Activated T-cell treated with anti-CD3 and anti-CD28 coated beads, Interleukin-2, amount 50 U/mL, for 4 hours (primary cell): ENCODE measurements at regions not wholly inside any gene's neighbourhood (a gene's known extent, or its start where the extent isn't known, plus 50 kb on each side); places are given as distances from the start of the nearest gene placed in this dataset.

Experiments used
- ATAC-seq, 2 donors: fragments of 200-7000 bp; cut with Tn5 transposase; one replicate each; pipeline ENCODE4 v1.10.0; 2021
- DNase-seq: peaks from one replicate; pipeline ENCODE4 v3.0.0-alpha.2; 2020
- H3K27me3 Mint-ChIP-seq: one replicate; pipeline ENCODE4 v1.8.0; 2021; ENCODE audit warnings: low read depth, mixed read lengths
- H3K36me3 Mint-ChIP-seq: one replicate; pipeline ENCODE4 v1.8.0; 2022; ENCODE audit warnings: mixed read lengths; ENCODE audit not compliant: insufficient read depth
- H3K4me1 Mint-ChIP-seq: one replicate; pipeline ENCODE4 v1.8.0; 2021; ENCODE audit warnings: low read depth, mixed read lengths
- H3K4me3 Mint-ChIP-seq: one replicate; pipeline ENCODE4 v1.8.0; 2021; ENCODE audit warnings: mild to moderate bottlenecking, moderate library complexity, mixed read lengths
- H3K9me3 Mint-ChIP-seq: one replicate; pipeline ENCODE4 v1.8.0; 2021; ENCODE audit warnings: mixed read lengths

- Mint-ChIP-seq H3K9me3 (no peaks in the 10 kb centered on the region), H3K4me1 (peaks cover 10% of the 10 kb centered on the region), H3K27me3 (no peaks in the 10 kb centered on the region), H3K36me3 (no peaks in the 10 kb centered on the region), H3K4me3 (no peak overlapping the region)
- ATAC-seq (no peak), DNase-seq (no peak)
Measured at GRCh38 chr1:59039551-59039950, 255.7 kb upstream of the JUN start.

GRCh38 chr1:59040486-59040885 lies 256.4 kb upstream of the FGGY start:
- H3K9me3 Mint-ChIP-seq = no peaks in the 10 kb centered on the region
- H3K4me1 Mint-ChIP-seq = peaks cover 19% of the 10 kb centered on the region
- no peak for DNase-seq
- no peak overlapping the region for H3K4me3 Mint-ChIP-seq
- ATAC-seq = no peak
- H3K36me3 Mint-ChIP-seq = no peaks in the 10 kb centered on the region
- no peaks in the 10 kb centered on the region for H3K27me3 Mint-ChIP-seq

GRCh38 chr1:59041646-59042277 lies 255.1 kb upstream of the FGGY start:
- H3K4me1 Mint-ChIP-seq = peaks cover 32% of the 10 kb centered on the region
- no peaks in the 10 kb centered on the region for H3K27me3 Mint-ChIP-seq
- no peak overlapping the region for H3K4me3 Mint-ChIP-seq
- H3K9me3 Mint-ChIP-seq = no peaks in the 10 kb centered on the region
- no peak for ATAC-seq
- no peak for DNase-seq
- H3K36me3 Mint-ChIP-seq = no peaks in the 10 kb centered on the region

- H3K27me3 Mint-ChIP-seq = no peaks in the 10 kb centered on the region
- no peak overlapping the region for H3K4me3 Mint-ChIP-seq
- H3K36me3 Mint-ChIP-seq = no peaks in the 10 kb centered on the region
- DNase-seq = no peak
- H3K9me3 Mint-ChIP-seq = no peaks in the 10 kb centered on the region
- H3K4me1 Mint-ChIP-seq = peaks cover 40% of the 10 kb centered on the region
- no peak for ATAC-seq
Measured at GRCh38 chr1:59043796-59044195, 253.1 kb upstream of the FGGY start.

- DNase-seq (no peak), ATAC-seq (no peak)
- Mint-ChIP-seq H3K27me3 (no peaks in the 10 kb centered on the region), H3K36me3 (no peaks in the 10 kb centered on the region), H3K4me1 (peaks cover 40% of the 10 kb centered on the region), H3K9me3 (no peaks in the 10 kb centered on the region), H3K4me3 (no peak overlapping the region)
Measured at GRCh38 chr1:59044535-59045121, 252.3 kb upstream of the FGGY start.

GRCh38 chr1:59045137-59045536 lies 251.8 kb upstream of the FGGY start:
- Mint-ChIP-seq H3K4me3 (no peak overlapping the region), H3K9me3 (no peaks in the 10 kb centered on the region), H3K36me3 (no peaks in the 10 kb centered on the region), H3K27me3 (no peaks in the 10 kb centered on the region), H3K4me1 (peaks cover 40% of the 10 kb centered on the region)
- no peak for DNase-seq
- peak in 1 of 2 donors; percentile 26 for ATAC-seq

GRCh38 chr1:59045636-59046035 lies 251.3 kb upstream of the FGGY start:
- Mint-ChIP-seq H3K36me3 (no peaks in the 10 kb centered on the region), H3K9me3 (no peaks in the 10 kb centered on the region), H3K4me1 (peaks cover 40% of the 10 kb centered on the region), H3K4me3 (no peak overlapping the region), H3K27me3 (no peaks in the 10 kb centered on the region)
- no peak for DNase-seq
- ATAC-seq = peak in 1 of 2 donors; percentile 18

- no peaks in the 10 kb centered on the region for H3K36me3 Mint-ChIP-seq
- ATAC-seq (no peak), DNase-seq (no peak)
- H3K27me3 Mint-ChIP-seq = no peaks in the 10 kb centered on the region
- H3K9me3 Mint-ChIP-seq = no peaks in the 10 kb centered on the region
- H3K4me3 Mint-ChIP-seq = no peak overlapping the region
- peaks cover 40% of the 10 kb centered on the region for H3K4me1 Mint-ChIP-seq
Measured at GRCh38 chr1:59046134-59046533, 250.8 kb upstream of the FGGY start.

GRCh38 chr1:59046730-59047157 lies 250.2 kb upstream of the FGGY start:
- DNase-seq (peak; percentile 16), ATAC-seq (peak; percentile 82 to 84)
- Mint-ChIP-seq H3K4me1 (peaks cover 38% of the 10 kb centered on the region), H3K9me3 (no peaks in the 10 kb centered on the region), H3K27me3 (no peaks in the 10 kb centered on the region), H3K36me3 (no peaks in the 10 kb centered on the region), H3K4me3 (peak overlapping the region; percentile 17)

GRCh38 chr1:59051007-59051406 lies 245.9 kb upstream of the FGGY start:
- ATAC-seq (no peak), DNase-seq (no peak)
- Mint-ChIP-seq H3K4me1 (peaks cover 16% of the 10 kb centered on the region), H3K9me3 (no peaks in the 10 kb centered on the region), H3K4me3 (no peak overlapping the region), H3K27me3 (no peaks in the 10 kb centered on the region), H3K36me3 (no peaks in the 10 kb centered on the region)

- DNase-seq = no peak
Measured at GRCh38 chr1:59052166-59052590, 244.7 kb upstream of the FGGY start.

GRCh38 chr1:59054172-59054571 lies 242.7 kb upstream of the FGGY start:
- Mint-ChIP-seq H3K9me3 (no peaks in the 10 kb centered on the region), H3K4me3 (no peak overlapping the region), H3K4me1 (peaks cover 4% of the 10 kb centered on the region), H3K27me3 (no peaks in the 10 kb centered on the region), H3K36me3 (no peaks in the 10 kb centered on the region)
- no peak for ATAC-seq
- DNase-seq = no peak

More at GRCh38 chr1:59052166-59052590, 244.7 kb upstream of the FGGY start:
- Mint-ChIP-seq H3K4me3 (no peak overlapping the region), H3K4me1 (peaks cover 8% of the 10 kb centered on the region), H3K9me3 (no peaks in the 10 kb centered on the region), H3K27me3 (no peaks in the 10 kb centered on the region), H3K36me3 (no peaks in the 10 kb centered on the region)
- no peak for ATAC-seq

- no peak for DNase-seq
- H3K36me3 Mint-ChIP-seq = no peaks in the 10 kb centered on the region
- no peak overlapping the region for H3K4me3 Mint-ChIP-seq
- no peak for ATAC-seq
- H3K27me3 Mint-ChIP-seq = no peaks in the 10 kb centered on the region
- no peaks in the 10 kb centered on the region for H3K9me3 Mint-ChIP-seq
- H3K4me1 Mint-ChIP-seq = peaks cover 5% of the 10 kb centered on the region
Measured at GRCh38 chr1:59055908-59056719, 240.8 kb upstream of the FGGY start.

- no peak for ATAC-seq
- no peaks in the 10 kb centered on the region for H3K27me3 Mint-ChIP-seq
- no peaks in the 10 kb centered on the region for H3K36me3 Mint-ChIP-seq
- DNase-seq = no peak
- peaks cover 10% of the 10 kb centered on the region for H3K4me1 Mint-ChIP-seq
- H3K4me3 Mint-ChIP-seq = no peak overlapping the region
- H3K9me3 Mint-ChIP-seq = no peaks in the 10 kb centered on the region
Measured at GRCh38 chr1:59057211-59057694, 239.6 kb upstream of the FGGY start.
